Thymus (tissue), 11 donors: ENCODE measurements at regions not wholly inside any gene's neighbourhood (a gene's known extent, or its start where the extent isn't known, plus 50 kb on each side); places are given as distances from the start of the nearest gene placed in this dataset.
"Not testable (repeated sequence)": the region's sequence is repeated elsewhere in the genome, so short reads cannot be mapped to it uniquely, and the experiment has no call there.

Source experiments
- DNase-seq, 9 donors: peaks; one replicate each; pipeline ENCODE4 v3.0.0-alpha.2; 2013; ENCODE audit warnings: low spot score in 9 of 9, low read depth in 6 of 9, missing footprints in 1 of 9
- H3K27ac ChIP-seq, 2 donors: one replicate each; pipeline ENCODE4 v1.5.1; 2013; ENCODE audit warnings: control low read depth in 1 of 2, low read depth in 1 of 2, low read length in 1 of 2, mild to moderate bottlenecking in 1 of 2, moderate library complexity in 1 of 2
- H3K27me3 ChIP-seq, 2 donors: one replicate each; pipeline ENCODE4 v1.5.1; 2013; ENCODE audit warnings: low read length in 1 of 2; ENCODE audit not compliant: control insufficient read depth in 2 of 2, insufficient read depth in 1 of 2
- H3K36me3 ChIP-seq, 2 donors: one replicate each; pipeline ENCODE4 v1.5.1; 2013; ENCODE audit warnings: low read length in 1 of 2, mild to moderate bottlenecking in 1 of 2, moderate library complexity in 1 of 2; ENCODE audit not compliant: control insufficient read depth in 2 of 2, insufficient read depth in 2 of 2
- H3K4me1 ChIP-seq, 2 donors: one replicate each; pipeline ENCODE4 v1.5.1; 2013; ENCODE audit warnings: low read length in 2 of 2; ENCODE audit not compliant: control insufficient read depth in 2 of 2, insufficient read depth in 2 of 2
- H3K4me3 ChIP-seq, 2 donors: one replicate each; pipeline ENCODE4 v1.5.1; 2013; ENCODE audit warnings: low read length in 2 of 2, control low read depth in 1 of 2, mild to moderate bottlenecking in 1 of 2
- H3K9me3 ChIP-seq, 2 donors: one replicate each; pipeline ENCODE4 v1.5.1; 2013; ENCODE audit warnings: low read length in 1 of 2, mild to moderate bottlenecking in 1 of 2; ENCODE audit not compliant: control insufficient read depth in 2 of 2, insufficient read depth in 1 of 2
- WGBS: extraction: QIAGEN DNeasy Blood & Tissue Kit; methylation state at CpG from one replicate; pipeline ENCODE4 v1.1.7; 2013; 5-methylcytosine and 5-hydroxymethylcytosine counted together
- donor health status: healthy.

- DNase-seq = peak in 1 of 9 donors; percentile 9
- not testable (repeated sequence) for H3K27me3 ChIP-seq, H3K36me3 ChIP-seq, H3K4me3 ChIP-seq, H3K9me3 ChIP-seq, H3K4me1 ChIP-seq, H3K27ac ChIP-seq
- WGBS = 86% methylated on average over 7 of the region's 7 CpGs
These were observed 80.9 kb upstream of the KIF2A start for GRCh38 chr5:62224987-62225601.

DNA sequence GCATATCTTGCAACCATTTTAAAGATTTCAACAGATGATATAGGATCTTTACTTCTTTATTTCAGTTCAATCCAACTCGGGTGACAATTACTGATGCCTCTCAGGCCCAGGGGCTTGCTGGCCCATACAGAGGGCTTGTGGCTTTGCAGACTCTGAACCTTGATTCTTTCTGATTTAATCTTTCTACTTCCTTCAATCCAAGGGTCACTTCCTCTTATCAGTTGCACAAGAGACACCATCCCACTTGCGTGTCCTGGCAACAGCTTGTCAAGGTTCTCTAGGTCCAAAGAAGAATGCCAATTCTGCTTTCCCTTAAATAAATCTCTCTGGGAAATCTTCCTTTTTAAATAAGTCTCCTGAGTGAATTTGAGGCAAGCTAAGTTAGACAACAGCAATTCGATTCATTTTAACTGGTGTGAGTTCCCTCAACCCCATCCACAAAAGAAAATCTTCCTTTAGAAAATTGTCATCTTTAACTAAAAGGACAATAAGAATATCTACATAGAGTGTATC is 75.1 kb upstream of the KIF2A start:
- H3K27ac ChIP-seq, H3K27me3 ChIP-seq, H3K9me3 ChIP-seq, H3K36me3 ChIP-seq, H3K4me1 ChIP-seq, DNase-seq, H3K4me3 ChIP-seq: not testable (repeated sequence)
- WGBS = 79% methylated on average over 3 of the region's 3 CpGs

DNA sequence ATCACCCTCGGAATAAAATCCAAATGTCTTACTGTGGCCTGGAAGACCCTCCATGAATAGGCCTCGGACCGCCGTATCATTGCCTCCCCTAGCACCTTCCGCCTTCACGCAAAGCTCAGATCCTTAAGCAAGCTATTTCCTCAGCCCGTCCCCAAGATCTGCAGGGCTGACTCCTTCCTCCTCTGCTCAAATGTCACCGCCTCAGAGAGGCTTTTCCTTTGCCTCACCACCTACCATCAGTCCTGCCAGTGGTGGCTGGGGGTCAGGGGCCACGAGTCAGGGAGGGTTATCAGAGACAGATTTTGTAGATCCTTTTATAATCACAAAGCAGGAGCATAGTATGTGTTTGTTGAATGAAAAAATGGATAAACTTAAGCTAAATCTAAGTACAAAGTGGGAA is 74.4 kb upstream of the KIF2A start:
- 96% methylated on average over 9 of the region's 9 CpGs for WGBS
- H3K27me3 ChIP-seq = no peaks in the 10 kb centered on the region
- no peaks in the 10 kb centered on the region for H3K4me1 ChIP-seq
- no peak overlapping the region for H3K27ac ChIP-seq
- no peak for DNase-seq
- H3K4me3 ChIP-seq = no peak overlapping the region
- H3K9me3 ChIP-seq = no peaks in the 10 kb centered on the region
- no peaks in the 10 kb centered on the region for H3K36me3 ChIP-seq

DNA sequence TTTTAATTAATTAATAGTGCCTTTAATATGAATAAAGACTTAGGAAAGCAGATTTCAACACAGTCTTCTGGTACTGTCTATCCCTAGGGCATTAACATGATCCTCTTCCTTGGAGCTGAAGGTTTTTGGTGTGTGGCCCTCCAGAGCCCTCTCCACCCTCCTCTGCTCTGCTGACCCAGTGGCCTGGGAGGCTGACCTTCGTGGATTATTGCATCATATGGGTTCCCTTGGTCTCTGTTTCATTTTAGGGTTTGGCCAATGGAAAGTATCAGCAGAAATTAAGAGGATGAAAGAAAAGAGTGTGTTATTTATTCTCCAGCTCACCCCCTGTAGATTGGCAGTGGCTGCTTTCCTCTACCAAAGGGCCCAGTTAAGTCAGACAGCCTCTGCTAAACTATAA is 73.8 kb upstream of the KIF2A start:
- not testable (repeated sequence) for H3K36me3 ChIP-seq, H3K4me1 ChIP-seq, H3K9me3 ChIP-seq, DNase-seq, H3K27ac ChIP-seq, H3K4me3 ChIP-seq, H3K27me3 ChIP-seq
- WGBS = 86% methylated on average over 1 of the region's 1 CpG

- H3K4me3 ChIP-seq, H3K27ac ChIP-seq, H3K36me3 ChIP-seq, H3K9me3 ChIP-seq, H3K27me3 ChIP-seq, H3K4me1 ChIP-seq, DNase-seq: not testable (repeated sequence)
- WGBS = 97% methylated on average over 6 of the region's 6 CpGs
These were observed 72.6 kb upstream of the KIF2A start for GRCh38 chr5:62233083-62234046.

DNA sequence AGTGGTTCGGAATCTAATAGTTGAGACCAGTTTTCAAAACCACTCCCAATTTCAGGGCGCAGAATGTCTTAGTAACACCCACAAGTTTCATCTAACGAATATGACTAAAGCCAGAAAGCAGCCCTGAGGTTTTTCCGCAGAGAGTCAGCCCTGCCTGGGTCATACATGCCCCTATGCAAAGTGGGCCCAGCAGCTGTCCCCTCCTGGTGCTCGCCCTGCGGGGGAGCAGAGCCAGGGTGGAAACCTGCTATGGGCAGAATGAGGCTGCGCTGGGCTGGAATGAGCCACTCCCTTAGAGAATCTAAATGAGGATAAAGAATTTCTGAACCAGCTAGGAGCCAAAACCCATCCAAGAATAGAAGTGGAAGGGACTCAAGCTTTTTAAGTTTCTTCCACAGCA is 69.4 kb upstream of the KIF2A start:
- not testable (repeated sequence) for H3K4me3 ChIP-seq, H3K4me1 ChIP-seq, DNase-seq, H3K36me3 ChIP-seq, H3K27me3 ChIP-seq, H3K27ac ChIP-seq, H3K9me3 ChIP-seq
- WGBS = over 99% methylated on average over 7 of the region's 7 CpGs

DNA sequence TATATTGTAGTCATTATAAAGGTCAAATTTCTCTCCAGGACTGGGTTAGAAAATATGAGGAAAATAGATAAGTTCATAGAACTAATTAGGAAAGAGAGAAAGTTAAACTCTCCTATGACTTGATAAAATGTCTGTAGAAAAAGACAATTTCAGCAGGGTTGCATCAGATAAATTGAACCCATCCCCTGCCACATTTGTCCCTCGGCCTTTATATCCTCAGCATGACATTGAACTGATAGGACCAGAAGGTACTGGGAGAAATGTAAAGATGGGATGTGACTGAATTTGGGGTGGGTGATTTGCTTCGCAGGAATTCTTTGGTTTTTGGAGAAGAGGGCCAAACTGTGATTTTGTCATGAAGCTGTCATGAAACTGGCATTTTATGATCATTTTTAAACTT is 68.1 kb upstream of the KIF2A start:
- not testable (repeated sequence) for H3K4me1 ChIP-seq, H3K27ac ChIP-seq, H3K4me3 ChIP-seq, H3K36me3 ChIP-seq, H3K9me3 ChIP-seq, H3K27me3 ChIP-seq, DNase-seq
- WGBS = 97% methylated on average over 2 of the region's 2 CpGs

DNA sequence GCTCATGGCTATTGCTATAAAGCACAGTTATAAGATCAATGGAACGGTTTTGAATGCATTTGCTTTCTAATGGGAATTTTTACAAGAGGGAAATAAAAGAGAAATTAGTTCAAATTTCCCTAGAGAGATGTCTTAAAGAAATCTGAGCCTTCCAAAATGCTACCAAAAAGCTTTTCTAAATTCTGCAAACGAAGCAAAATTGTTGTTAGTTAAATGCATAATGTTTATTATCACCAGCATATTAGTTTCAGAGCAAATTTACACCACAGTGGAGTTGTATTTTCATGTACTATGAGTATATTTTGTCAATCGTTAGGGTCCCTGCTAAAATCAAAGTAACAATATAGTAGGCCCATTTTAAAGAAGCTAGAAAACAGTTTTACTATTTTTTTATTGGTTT is 67.4 kb upstream of the KIF2A start:
- H3K4me1 ChIP-seq, H3K4me3 ChIP-seq, H3K9me3 ChIP-seq, DNase-seq, H3K27me3 ChIP-seq, H3K27ac ChIP-seq, H3K36me3 ChIP-seq: not testable (repeated sequence)
- 93% methylated on average over 3 of the region's 3 CpGs for WGBS

DNA sequence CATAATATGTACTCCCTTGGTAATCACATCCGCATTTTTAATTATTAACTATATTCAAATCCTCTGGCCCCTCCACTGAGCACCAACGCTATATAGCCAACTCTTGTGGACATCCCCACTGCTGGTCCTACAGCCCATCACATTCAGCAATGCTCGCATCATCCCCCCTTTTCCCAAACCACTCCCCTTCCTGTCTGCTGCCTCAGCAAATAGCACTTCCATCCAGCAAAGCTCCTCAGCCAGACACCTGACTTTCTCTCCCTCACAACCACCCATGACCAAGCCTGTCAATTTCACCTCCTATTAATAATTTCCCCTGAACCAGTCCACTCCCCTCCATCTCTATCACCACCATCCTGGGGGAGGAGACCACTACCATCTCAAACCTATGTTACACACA is 65.5 kb upstream of the KIF2A start:
- not testable (repeated sequence) for H3K4me1 ChIP-seq, DNase-seq, H3K27me3 ChIP-seq, H3K36me3 ChIP-seq, H3K4me3 ChIP-seq, H3K9me3 ChIP-seq, H3K27ac ChIP-seq
- 96% methylated on average over 3 of the region's 3 CpGs for WGBS
